Uterus (tissue), 3 donors: ENCODE measurements at regions not wholly inside any gene's neighbourhood (a gene's known extent, or its start where the extent isn't known, plus 50 kb on each side); places are given as distances from the start of the nearest gene placed in this dataset.
"Not testable (repeated sequence)": the region's sequence is repeated elsewhere in the genome, so short reads cannot be mapped to it uniquely, and the experiment has no call there.

ENCODE experiments used
- DNase-seq, 2 donors: peaks; one replicate each; pipeline ENCODE4 v3.0.0-alpha.2; 2019 to 2020
- H3K27ac ChIP-seq, 2 donors: fragments of 200-600 bp; sonication (generic); 1 replicate in 1 of 2; 2 replicates in 1 of 2; pipeline ENCODE4 v1.5.1; 2016 to 2018
- H3K27me3 ChIP-seq, 2 donors: fragments of 200-600 bp; sonication (generic); one replicate each; pipeline ENCODE4 v1.5.1; 2018 to 2019; ENCODE audit warnings: control low read depth in 1 of 2
- H3K36me3 ChIP-seq, 2 donors: fragments of 200-600 bp; sonication (generic); one replicate each; pipeline ENCODE4 v1.5.1; 2019; ENCODE audit warnings: control low read depth in 1 of 2
- H3K4me1 ChIP-seq, 2 donors: fragments of 200-600 bp; sonication (generic); one replicate each; pipeline ENCODE4 v1.5.1; 2018 to 2019; ENCODE audit warnings: control low read depth in 1 of 2
- H3K4me3 ChIP-seq, 2 donors: fragments of 200-600 bp; sonication (generic); 1 replicate in 1 of 2; 2 replicates in 1 of 2; pipeline ENCODE4 v1.5.1; 2018 to 2019; ENCODE audit warnings: mild to moderate bottlenecking in 1 of 2
- H3K9me3 ChIP-seq, 2 donors: fragments of 200-600 bp; sonication (generic); one replicate each; pipeline ENCODE4 v1.5.1; 2019; ENCODE audit warnings: control low read depth in 1 of 2
- POLR2A ChIP-seq, 2 donors: fragments of 450-650 bp; IDR thresholded peaks; one replicate each; pipeline ENCODE4 v1.6.1; 2016; ENCODE audit warnings: antibody characterized with exemption in 2 of 2, mild to moderate bottlenecking in 1 of 2, moderate library complexity in 1 of 2
- intact Hi-C: fragments of 100-400 bp; cut with DNase I; formaldehyde crosslinking; loops from one replicate; pipeline ENCODE4 v1.15.1; 2023; ENCODE audit warnings: low total_unique reads
- TF ChIP-seq, protein P1 (sequence below), 4 experiments: fragments of 200-600 bp in 2 of 4; fragments of 450-650 bp in 2 of 4; sonication (generic) in 2 of 4; IDR thresholded peaks; one replicate each; pipeline ENCODE4 v1.5.1; 2016 to 2019; ENCODE audit warnings: antibody characterized with exemption in 4 of 4, mild to moderate bottlenecking in 2 of 4, moderate library complexity in 1 of 4
- donor health status: DM: yes; HTN: yes; CAD: no.

DNA sequence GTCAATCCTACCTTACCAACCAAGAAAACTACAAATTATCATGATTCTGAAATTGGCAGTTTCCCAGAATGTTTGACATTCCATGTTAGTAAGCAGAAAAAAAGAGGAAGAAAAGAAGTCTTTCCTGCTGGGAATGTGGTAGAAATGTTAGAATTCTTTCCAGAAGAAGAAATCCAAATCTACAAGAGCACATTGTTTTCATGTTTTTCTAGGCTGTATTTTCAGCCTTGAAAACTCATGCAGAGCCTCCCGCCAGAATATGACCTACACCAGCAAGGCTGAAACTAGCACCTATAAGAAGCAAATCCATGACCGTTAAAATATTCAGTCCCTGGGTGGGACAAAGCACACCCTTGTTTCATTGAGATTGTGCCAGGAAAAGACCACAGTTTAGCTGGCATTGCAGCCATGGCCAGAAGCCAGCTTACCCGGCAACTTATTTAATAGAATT lies 259.4 kb downstream of the GJA1 start:
- H3K9me3 ChIP-seq: no peaks in the 10 kb centered on the region
- no peak for TF ChIP-seq POLR2A (IDR thresholded peaks at IDR 0.05)
- TF ChIP-seq, protein P1, sequence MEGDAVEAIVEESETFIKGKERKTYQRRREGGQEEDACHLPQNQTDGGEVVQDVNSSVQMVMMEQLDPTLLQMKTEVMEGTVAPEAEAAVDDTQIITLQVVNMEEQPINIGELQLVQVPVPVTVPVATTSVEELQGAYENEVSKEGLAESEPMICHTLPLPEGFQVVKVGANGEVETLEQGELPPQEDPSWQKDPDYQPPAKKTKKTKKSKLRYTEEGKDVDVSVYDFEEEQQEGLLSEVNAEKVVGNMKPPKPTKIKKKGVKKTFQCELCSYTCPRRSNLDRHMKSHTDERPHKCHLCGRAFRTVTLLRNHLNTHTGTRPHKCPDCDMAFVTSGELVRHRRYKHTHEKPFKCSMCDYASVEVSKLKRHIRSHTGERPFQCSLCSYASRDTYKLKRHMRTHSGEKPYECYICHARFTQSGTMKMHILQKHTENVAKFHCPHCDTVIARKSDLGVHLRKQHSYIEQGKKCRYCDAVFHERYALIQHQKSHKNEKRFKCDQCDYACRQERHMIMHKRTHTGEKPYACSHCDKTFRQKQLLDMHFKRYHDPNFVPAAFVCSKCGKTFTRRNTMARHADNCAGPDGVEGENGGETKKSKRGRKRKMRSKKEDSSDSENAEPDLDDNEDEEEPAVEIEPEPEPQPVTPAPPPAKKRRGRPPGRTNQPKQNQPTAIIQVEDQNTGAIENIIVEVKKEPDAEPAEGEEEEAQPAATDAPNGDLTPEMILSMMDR (IDR thresholded peaks at IDR 0.05): no peak
- intact Hi-C loops: no loop called here
- H3K4me1 ChIP-seq: no peaks in the 10 kb centered on the region
- no peaks in the 10 kb centered on the region for H3K27me3 ChIP-seq
- H3K27ac ChIP-seq: no peak overlapping the region
- no peak overlapping the region for H3K4me3 ChIP-seq
- no peak for DNase-seq
- no peaks in the 10 kb centered on the region for H3K36me3 ChIP-seq

- H3K9me3 ChIP-seq: no peaks in the 10 kb centered on the region
- no peaks in the 10 kb centered on the region for H3K27me3 ChIP-seq
- H3K4me3 ChIP-seq: no peak overlapping the region
- H3K4me1 ChIP-seq: no peaks in the 10 kb centered on the region
- TF ChIP-seq, protein P1 (IDR thresholded peaks at IDR 0.05): no peak
- no peak for TF ChIP-seq POLR2A (IDR thresholded peaks at IDR 0.05)
- intact Hi-C loops: no loop called here
- DNase-seq: no peak
- no peak overlapping the region for H3K27ac ChIP-seq
- no peaks in the 10 kb centered on the region for H3K36me3 ChIP-seq
These were observed 259.9 kb downstream of the GJA1 start for GRCh38 chr6:121695329-121695728.

DNA sequence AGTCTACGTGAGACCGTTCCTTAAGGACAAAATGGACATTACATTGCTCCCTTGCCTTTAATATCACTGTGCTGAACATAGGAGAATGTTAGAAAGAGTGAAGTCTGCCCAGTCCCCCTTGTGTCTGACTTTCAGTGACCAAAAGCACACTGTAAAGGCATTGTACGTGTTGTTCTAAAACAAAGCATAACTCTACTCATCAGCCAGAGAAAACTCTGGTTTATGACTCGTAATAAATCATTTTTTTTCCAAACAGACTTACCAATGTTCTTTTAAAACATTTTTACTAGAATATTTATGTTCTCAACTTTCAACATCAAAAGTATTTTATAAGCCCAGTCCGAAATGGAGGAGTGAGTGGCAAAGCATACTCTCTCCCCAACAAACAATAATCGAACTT lies 262.5 kb downstream of the GJA1 start:
- Histone ChIP-seq H3K9me3 (no peaks in the 10 kb centered on the region), H3K27ac (no peak overlapping the region)
- intact Hi-C loops: no loop called here

GRCh38 chr6:121698617-121699016 lies 263.2 kb downstream of the GJA1 start:
- Histone ChIP-seq H3K4me1 (no peaks in the 10 kb centered on the region), H3K27me3 (no peaks in the 10 kb centered on the region), H3K27ac (no peak overlapping the region)

More for the DNA sequence above, 262.5 kb downstream of the GJA1 start:
- DNase-seq: no peak
- Histone ChIP-seq H3K27me3 (no peaks in the 10 kb centered on the region), H3K4me1 (no peaks in the 10 kb centered on the region), H3K4me3 (no peak overlapping the region), H3K36me3 (no peaks in the 10 kb centered on the region)
- TF ChIP-seq POLR2A (IDR thresholded peaks at IDR 0.05): no peak
- TF ChIP-seq, protein P1 (IDR thresholded peaks at IDR 0.05): no peak

DNA sequence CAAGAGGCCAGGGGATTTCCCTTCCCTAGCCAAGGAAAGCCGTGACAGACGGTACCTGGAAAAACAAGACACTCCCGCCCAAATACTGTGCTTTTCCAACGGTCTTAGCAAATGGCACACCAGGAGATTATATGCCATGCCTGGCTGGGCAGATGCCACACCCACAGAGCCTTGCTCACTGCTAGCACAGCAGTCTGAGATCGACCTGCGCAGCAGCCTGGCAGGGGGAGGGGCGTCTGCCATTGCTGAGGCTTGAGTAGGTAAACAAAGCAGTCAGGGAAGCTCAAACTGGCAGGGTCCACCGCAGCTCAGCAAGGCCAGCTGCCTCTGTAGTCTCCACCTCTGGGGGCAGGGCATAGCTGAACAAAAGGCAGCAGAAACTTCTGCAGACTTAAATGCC lies 267.7 kb downstream of the GJA1 start:
- H3K27me3 ChIP-seq, H3K27ac ChIP-seq, intact Hi-C loops, H3K4me1 ChIP-seq, H3K36me3 ChIP-seq, DNase-seq, H3K4me3 ChIP-seq, H3K9me3 ChIP-seq: not testable (repeated sequence)

More at GRCh38 chr6:121698617-121699016, 263.2 kb downstream of the GJA1 start:
- Histone ChIP-seq H3K9me3 (no peaks in the 10 kb centered on the region), H3K4me3 (no peak overlapping the region), H3K36me3 (no peaks in the 10 kb centered on the region)
- intact Hi-C loops: no loop called here
- no peak for TF ChIP-seq POLR2A (IDR thresholded peaks at IDR 0.05)
- TF ChIP-seq, protein P1 (IDR thresholded peaks at IDR 0.05): no peak
- no peak for DNase-seq

- Histone ChIP-seq H3K4me3 (no peak overlapping the region), H3K9me3 (no peaks in the 10 kb centered on the region), H3K4me1 (no peaks in the 10 kb centered on the region), H3K36me3 (no peaks in the 10 kb centered on the region), H3K27me3 (no peaks in the 10 kb centered on the region), H3K27ac (no peak overlapping the region)
- intact Hi-C loops: no loop called here
- TF ChIP-seq POLR2A (IDR thresholded peaks at IDR 0.05): no peak
- TF ChIP-seq, protein P1 (IDR thresholded peaks at IDR 0.05): no peak
- peak in 1 of 2 donors; percentile 46 for DNase-seq
These were observed 276.0 kb downstream of the GJA1 start for GRCh38 chr6:121711472-121711871.
